D721Med (cell line): ENCODE measurements at regions not wholly inside any gene's neighbourhood (a gene's known extent, or its start where the extent isn't known, plus 50 kb on each side); places are given as distances from the start of the nearest gene placed in this dataset.

Experiments used
- DNase-seq: peaks from one replicate; pipeline ENCODE4 v3.0.0; 2011; ENCODE audit warnings: low spot score; ENCODE audit not compliant: insufficient read length
- FAIRE-seq: peaks from 2 replicates; lab custom pipeline; 2011; peaks lifted over from hg19 to GRCh38; lab: Jason Lieb, UNC
- CTCF ChIP-seq: IDR thresholded peaks from 2 replicates; pipeline ENCODE4 v1.5.1; 2012; ENCODE audit warnings: mild to moderate bottlenecking, control low read depth; ENCODE audit not compliant: insufficient read depth; ENCODE audit errors: missing control alignments

- no peak for FAIRE-seq
- no peak for TF ChIP-seq CTCF
- DNase-seq, result no peak
These were observed 189.6 kb upstream of the CDKN2B start for GRCh38 chr9:22198681-22199080.

DNA sequence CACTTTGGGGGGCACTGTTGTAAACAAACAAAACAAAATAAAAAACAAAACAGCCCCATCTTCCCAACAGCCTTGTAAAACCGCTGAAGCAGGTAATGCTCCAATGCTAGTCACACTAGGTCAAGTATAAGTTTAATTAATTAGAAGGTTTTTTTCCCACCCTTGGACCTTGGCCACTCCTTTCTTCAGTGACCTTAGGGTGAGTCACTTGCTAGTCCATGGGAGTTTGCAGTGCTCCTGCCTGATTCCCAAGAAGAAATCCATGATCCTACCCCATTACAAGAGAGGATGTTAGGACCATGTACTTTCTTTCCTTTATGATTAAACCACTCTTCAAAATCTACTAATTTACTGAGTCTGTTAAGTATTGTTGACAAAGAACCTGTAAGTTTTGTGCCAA is 192.2 kb upstream of the CDKN2B start:
- no peak for FAIRE-seq

GRCh38 chr9:22203371-22204138 is 194.4 kb upstream of the CDKN2B start:
- FAIRE-seq (no peak), DNase-seq (no peak)
- no peak for TF ChIP-seq CTCF

More for the DNA sequence above, 192.2 kb upstream of the CDKN2B start:
- no peak for TF ChIP-seq CTCF
- no peak for DNase-seq

DNA sequence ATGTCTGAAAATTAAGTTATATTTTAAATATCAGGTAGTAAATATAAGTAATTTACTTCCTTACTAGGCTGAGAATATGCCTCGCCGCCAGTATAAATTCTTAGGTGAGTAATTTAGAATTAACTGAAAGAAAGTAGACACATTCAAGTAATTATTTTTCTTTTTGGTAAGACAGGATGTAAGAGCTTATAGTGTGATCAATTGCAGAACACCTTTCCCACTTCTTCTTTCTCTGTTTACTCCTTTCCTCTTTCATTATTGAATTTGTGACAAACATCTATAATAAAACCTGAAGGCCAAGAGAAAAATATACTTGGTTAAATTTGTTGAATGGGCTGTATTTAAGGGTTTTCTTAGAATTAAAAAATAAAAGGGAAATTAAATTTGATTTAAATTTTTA is 195.1 kb upstream of the CDKN2B start:
- no peak for TF ChIP-seq CTCF
- no peak for DNase-seq
- no peak for FAIRE-seq

GRCh38 chr9:22206833-22207232 is 197.7 kb upstream of the CDKN2B start:
- no peak for TF ChIP-seq CTCF
- no peak for FAIRE-seq
- no peak for DNase-seq

DNA sequence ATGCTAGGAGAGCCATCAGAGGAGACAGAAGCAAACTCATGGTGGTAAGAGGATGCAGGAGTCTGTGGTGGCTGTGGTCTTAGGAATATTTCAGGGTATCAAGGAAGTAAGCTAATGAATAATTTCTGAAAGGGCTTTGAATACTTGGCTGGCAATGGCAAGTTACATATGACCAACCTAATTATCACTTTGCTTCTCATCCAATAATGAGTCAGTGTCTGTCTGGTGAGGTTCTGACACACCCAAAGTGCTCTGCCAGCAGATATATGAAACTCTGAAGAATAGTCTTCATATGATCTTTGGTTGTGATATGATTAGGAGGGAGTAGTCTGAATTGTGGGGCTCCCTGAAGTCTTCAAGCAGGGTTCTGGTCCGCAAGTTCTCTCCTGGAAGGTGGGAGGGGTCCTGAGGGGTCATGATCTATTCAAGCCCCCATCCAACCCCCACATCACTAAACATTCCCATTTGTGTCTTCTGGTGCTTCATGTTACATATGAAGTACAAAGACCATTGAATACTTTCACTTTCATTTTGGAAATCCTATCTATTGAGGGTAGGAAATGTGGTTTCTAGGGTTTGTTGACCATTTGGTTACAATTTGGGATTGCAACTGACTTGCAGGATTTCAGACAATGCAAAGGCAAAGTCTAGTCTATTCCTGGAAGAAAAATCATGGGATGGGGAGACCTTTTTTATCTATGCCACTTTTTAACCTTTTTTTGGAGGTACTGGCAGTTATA is 199.9 kb upstream of the CDKN2B start:
- DNase-seq, result no peak
- no peak for FAIRE-seq
- no peak for TF ChIP-seq CTCF

DNA sequence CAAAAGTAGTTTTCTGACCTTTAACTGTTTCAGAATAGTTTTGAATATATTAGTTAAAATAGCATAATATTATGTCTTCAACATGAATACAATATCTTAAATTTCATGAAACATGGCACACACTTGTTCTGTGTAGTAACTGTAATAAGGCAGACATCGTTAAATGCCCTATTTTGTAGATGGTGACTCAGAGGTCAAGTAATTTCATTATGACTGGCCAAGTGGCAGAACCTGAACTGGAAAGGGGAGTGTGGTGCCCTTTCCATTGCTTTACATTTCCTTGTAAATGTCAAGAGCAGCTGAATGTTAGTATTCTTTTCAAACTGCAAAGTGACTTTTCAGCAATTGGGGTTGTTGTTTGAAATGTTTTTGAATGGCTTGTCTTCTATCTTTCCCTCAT is 201.2 kb upstream of the CDKN2B start:
- FAIRE-seq, result no peak
- TF ChIP-seq CTCF, result no peak
- no peak for DNase-seq
